Gastroesophageal sphincter (tissue), 3 donors: ENCODE measurements at regions not wholly inside any gene's neighbourhood (a gene's known extent, or its start where the extent isn't known, plus 50 kb on each side); places are given as distances from the start of the nearest gene placed in this dataset.

Experiments used
- CTCF ChIP-seq, 4 experiments: fragments of 200-600 bp in 2 of 4; fragments of 450-650 bp in 2 of 4; sonication (generic) in 1 of 4; IDR thresholded peaks; one replicate each; pipeline ENCODE4 v1.5.1; 2017 to 2019; ENCODE audit warnings: antibody characterized with exemption in 4 of 4, mild to moderate bottlenecking in 2 of 4, moderate library complexity in 2 of 4
- EP300 ChIP-seq: sonication (generic); formaldehyde crosslinking; IDR thresholded peaks from one replicate; pipeline ENCODE4 v1.6.1; 2017; ENCODE audit warnings: antibody characterized with exemption, mild to moderate bottlenecking
- POLR2A ChIP-seq, 2 donors: fragments of 450-650 bp; IDR thresholded peaks; one replicate each; pipeline ENCODE4 v1.6.1; 2017; ENCODE audit warnings: antibody characterized with exemption in 2 of 2, mild to moderate bottlenecking in 2 of 2, moderate library complexity in 1 of 2
- POLR2AphosphoS5 ChIP-seq: sonication (generic); formaldehyde crosslinking; IDR thresholded peaks from one replicate; pipeline ENCODE4 v1.6.1; 2017; ENCODE audit warnings: antibody characterized with exemption

GRCh38 chr1:157287462-157287861 is 149.3 kb upstream of the ETV3 start:
- TF ChIP-seq CTCF (IDR thresholded peaks at IDR 0.05) (no peak), EP300 (no peak), POLR2AphosphoS5 (no peak), POLR2A (IDR thresholded peaks at IDR 0.05) (no peak)
